ENCODE measurements at regions not wholly inside any gene's neighbourhood (a gene's known extent, or its start where the extent isn't known, plus 50 kb on each side); places are given as distances from the start of the nearest gene placed in this dataset.

DNA sequence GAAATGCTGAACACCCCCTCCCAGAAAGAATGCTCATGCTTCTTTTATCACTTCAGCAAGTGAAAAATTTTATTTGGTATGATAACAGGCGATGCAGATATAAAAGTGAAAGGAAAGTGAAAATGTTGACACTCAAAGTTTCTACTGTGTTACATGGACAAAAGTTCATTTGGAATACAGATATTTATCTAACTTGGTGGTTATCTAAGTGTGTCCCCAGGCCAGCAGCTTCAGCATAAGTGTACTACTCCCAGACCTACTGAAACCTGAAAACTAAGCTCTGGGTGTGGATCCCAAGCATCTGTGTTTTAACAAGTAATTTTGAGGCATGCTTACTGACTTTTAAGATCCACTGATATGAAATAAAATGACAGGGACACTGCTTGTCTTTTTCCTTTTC lies 157.1 kb upstream of the BCHE start:
- TF ChIP-seq, protein P1, sequence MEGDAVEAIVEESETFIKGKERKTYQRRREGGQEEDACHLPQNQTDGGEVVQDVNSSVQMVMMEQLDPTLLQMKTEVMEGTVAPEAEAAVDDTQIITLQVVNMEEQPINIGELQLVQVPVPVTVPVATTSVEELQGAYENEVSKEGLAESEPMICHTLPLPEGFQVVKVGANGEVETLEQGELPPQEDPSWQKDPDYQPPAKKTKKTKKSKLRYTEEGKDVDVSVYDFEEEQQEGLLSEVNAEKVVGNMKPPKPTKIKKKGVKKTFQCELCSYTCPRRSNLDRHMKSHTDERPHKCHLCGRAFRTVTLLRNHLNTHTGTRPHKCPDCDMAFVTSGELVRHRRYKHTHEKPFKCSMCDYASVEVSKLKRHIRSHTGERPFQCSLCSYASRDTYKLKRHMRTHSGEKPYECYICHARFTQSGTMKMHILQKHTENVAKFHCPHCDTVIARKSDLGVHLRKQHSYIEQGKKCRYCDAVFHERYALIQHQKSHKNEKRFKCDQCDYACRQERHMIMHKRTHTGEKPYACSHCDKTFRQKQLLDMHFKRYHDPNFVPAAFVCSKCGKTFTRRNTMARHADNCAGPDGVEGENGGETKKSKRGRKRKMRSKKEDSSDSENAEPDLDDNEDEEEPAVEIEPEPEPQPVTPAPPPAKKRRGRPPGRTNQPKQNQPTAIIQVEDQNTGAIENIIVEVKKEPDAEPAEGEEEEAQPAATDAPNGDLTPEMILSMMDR (conservative IDR thresholded peaks at IDR 0.05) = no peak
- TF ChIP-seq ZFX (IDR thresholded peaks at IDR 0.05) = no peak

All from C4-2B (cell line).